CD14-positive monocyte (primary cell): ENCODE measurements at regions not wholly inside any gene's neighbourhood (a gene's known extent, or its start where the extent isn't known, plus 50 kb on each side); places are given as distances from the start of the nearest gene placed in this dataset.

Experiments used
- DNase-seq, 3 donors: peaks; one replicate each; pipeline ENCODE4 v3.0.0-alpha.2; 2011 to 2022
- H2AFZ ChIP-seq: 2 replicates; pipeline ENCODE4 v1.6.0; 2012; ENCODE audit warnings: mild to moderate bottlenecking, low read depth, low read length, inconsistent platforms; ENCODE audit not compliant: insufficient read depth, poor library complexity, severe bottlenecking
- H3K27ac ChIP-seq, 2 donors: 1 replicate in 1 of 2; 2 replicates in 1 of 2; pipeline ENCODE4 v1.5.1; 2012 to 2013; ENCODE audit warnings: low read length in 2 of 2, control low read depth in 1 of 2, inconsistent platforms in 1 of 2, low read depth in 1 of 2, mild to moderate bottlenecking in 1 of 2
- H3K27me3 ChIP-seq, 2 donors: one replicate each; pipeline versions ENCODE4 v1.6.0 to v1.6.1; 2011 to 2013; ENCODE audit warnings: low read length in 2 of 2; ENCODE audit not compliant: control insufficient read depth in 2 of 2, insufficient read depth in 2 of 2
- H3K36me3 ChIP-seq, 2 donors: replicated peaks in 1 of 2; 1 replicate in 1 of 2; 2 replicates in 1 of 2; pipeline versions ENCODE4 v1.5.1 to v1.6.1; 2012 to 2013; ENCODE audit warnings: low read length in 2 of 2, control low read depth in 1 of 2, inconsistent platforms in 1 of 2, mild to moderate bottlenecking in 1 of 2; ENCODE audit not compliant: insufficient read depth in 2 of 2, control insufficient read depth in 1 of 2
- H3K4me1 ChIP-seq, 2 donors: 1 replicate in 1 of 2; 2 replicates in 1 of 2; pipeline versions ENCODE4 v1.5.1 to v1.6.1; 2012 to 2013; ENCODE audit warnings: low read length in 2 of 2, control low read depth in 1 of 2, inconsistent platforms in 1 of 2, mild to moderate bottlenecking in 1 of 2, moderate library complexity in 1 of 2; ENCODE audit not compliant: insufficient read depth in 2 of 2, control insufficient read depth in 1 of 2
- H3K4me2 ChIP-seq: replicated peaks from 2 replicates; pipeline ENCODE3; 2012; ENCODE audit warnings: low read length, moderate library complexity, mild to moderate bottlenecking; ENCODE audit not compliant: poor library complexity, severe bottlenecking; ENCODE audit errors: extremely low read depth
- H3K4me3 ChIP-seq, 3 experiments: fragments of 200-600 bp in 1 of 3; sonication (generic) in 1 of 3; replicated peaks in 1 of 3; 1 replicate in 2 of 3; 2 replicates in 1 of 3; pipeline ENCODE4 v1.5.1; 2011 to 2013; ENCODE audit warnings: low read length in 3 of 3, mild to moderate bottlenecking in 3 of 3, control low read depth in 2 of 3, low read depth in 2 of 3, inconsistent platforms in 1 of 3, moderate library complexity in 1 of 3
- H3K79me2 ChIP-seq: 2 replicates; pipeline ENCODE4 v1.6.0; 2012; ENCODE audit warnings: mild to moderate bottlenecking, control low read depth, inconsistent platforms, low read length, moderate library complexity; ENCODE audit not compliant: insufficient read depth
- H3K9ac ChIP-seq: 2 replicates; pipeline ENCODE4 v1.6.0; 2017; ENCODE audit warnings: low read length, mild to moderate bottlenecking; ENCODE audit not compliant: insufficient read depth, poor library complexity, severe bottlenecking
- H3K9me3 ChIP-seq, 2 donors: replicated peaks in 1 of 2; 1 replicate in 1 of 2; 2 replicates in 1 of 2; pipeline versions ENCODE4 v1.5.1 to v1.6.1; 2012 to 2013; ENCODE audit warnings: low read length in 2 of 2, control low read depth in 1 of 2; ENCODE audit not compliant: control insufficient read depth in 1 of 2, insufficient read depth in 1 of 2
- H4K20me1 ChIP-seq: 2 replicates; pipeline ENCODE4 v1.6.0; 2012; ENCODE audit warnings: mild to moderate bottlenecking, low read length, control low read depth, moderate library complexity; ENCODE audit not compliant: insufficient read depth
- H3K27ac Mint-ChIP-seq, 7 donors: one replicate each; pipeline ENCODE4 v1.8.0; 2020; ENCODE audit warnings: mild to moderate bottlenecking in 7 of 7, mixed read lengths in 7 of 7, moderate library complexity in 6 of 7, inconsistent platforms in 2 of 7
- H3K27me3 Mint-ChIP-seq, 3 donors: one replicate each; pipeline ENCODE4 v1.8.0; 2021 to 2022; ENCODE audit warnings: low read depth in 3 of 3, mild to moderate bottlenecking in 3 of 3, mixed read lengths in 3 of 3, moderate library complexity in 3 of 3, inconsistent platforms in 1 of 3
- H3K36me3 Mint-ChIP-seq, 2 donors: one replicate each; pipeline ENCODE4 v1.8.0; 2020; ENCODE audit warnings: mixed read lengths in 2 of 2, inconsistent platforms in 1 of 2, mild to moderate bottlenecking in 1 of 2
- H3K4me1 Mint-ChIP-seq: one replicate; pipeline ENCODE4 v1.8.0; 2020; ENCODE audit warnings: mild to moderate bottlenecking, mixed read lengths
- H3K4me3 Mint-ChIP-seq, 2 donors: one replicate each; pipeline ENCODE4 v1.8.0; 2020; ENCODE audit warnings: mild to moderate bottlenecking in 2 of 2, mixed read lengths in 2 of 2, moderate library complexity in 1 of 2
- H3K9me3 Mint-ChIP-seq, 7 donors: one replicate each; pipeline ENCODE4 v1.8.0; 2020 to 2022; ENCODE audit warnings: mixed read lengths in 7 of 7, mild to moderate bottlenecking in 6 of 7, moderate library complexity in 6 of 7, inconsistent platforms in 2 of 7
- CTCF ChIP-seq: fragments of 200-600 bp; IDR thresholded peaks from one replicate; pipeline ENCODE4 v1.8.0; 2022; ENCODE audit warnings: antibody characterized with exemption, mild to moderate bottlenecking
- WGBS: methylation state at CpG from one replicate; pipeline ENCODE4 v1.1.5; 2013; ENCODE audit warnings: missing lambda C conversion rate; ENCODE audit not compliant: insufficient coverage; 5-methylcytosine and 5-hydroxymethylcytosine counted together
- intact Hi-C, 2 donors: fragments of 100-400 bp; cut with micrococcal nuclease; formaldehyde crosslinking; loops; one replicate each; pipeline versions ENCODE4 v1.15.0 to v1.15.1; 2023

DNA sequence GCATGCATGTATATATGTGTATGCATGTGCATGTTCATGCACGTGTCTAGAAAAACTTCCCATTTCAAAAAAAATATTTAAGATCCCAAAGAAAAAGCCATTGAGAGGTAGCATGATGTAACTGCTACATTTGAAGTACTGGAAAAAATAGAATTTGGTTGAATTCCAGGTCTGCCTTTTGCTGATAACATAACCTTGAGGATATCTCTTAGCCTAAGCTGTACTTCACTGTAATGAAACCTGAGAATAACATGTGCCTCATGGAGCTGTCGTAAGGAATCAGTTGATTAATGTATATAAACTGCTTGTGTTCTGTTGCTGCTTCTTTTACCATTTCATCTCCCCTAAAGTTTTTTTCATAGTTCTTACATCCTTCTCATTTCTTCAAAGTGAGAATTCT is 351.8 kb downstream of the GRIA2 start:
- Histone ChIP-seq H3K4me3 (no peak overlapping the region), H3K4me1 (no peaks in the 10 kb centered on the region), H3K79me2 (no peaks in the 10 kb centered on the region), H2AFZ (no peak overlapping the region), H4K20me1 (no peaks in the 10 kb centered on the region), H3K9me3 (peaks cover 0 to 7% of the 10 kb centered on the region in 2 donors), H3K4me2 (no peak overlapping the region), H3K9ac (no peak overlapping the region), H3K27ac (no peak overlapping the region), H3K27me3 (no peaks in the 10 kb centered on the region), H3K36me3 (no peaks in the 10 kb centered on the region)
- DNase-seq: no peak
- no peak overlapping the region for H3K27ac Mint-ChIP-seq
- H3K4me3 Mint-ChIP-seq: no peak overlapping the region
- intact Hi-C loops: no loop called here
- no peak for TF ChIP-seq CTCF
- no peaks in the 10 kb centered on the region for H3K4me1 Mint-ChIP-seq
- H3K9me3 Mint-ChIP-seq: peaks cover 0 to 4% (median 2%) of the 10 kb centered on the region in 7 donors
- H3K36me3 Mint-ChIP-seq: no peaks in the 10 kb centered on the region
- WGBS: no CpG with 5 or more reads among the region's 2 CpGs
- peaks cover 0 to 3% (median 0%) of the 10 kb centered on the region in 3 donors for H3K27me3 Mint-ChIP-seq

- no peak overlapping the region for H3K9ac ChIP-seq
- H4K20me1 ChIP-seq: no peaks in the 10 kb centered on the region
- no peak overlapping the region for H3K4me2 ChIP-seq
- no peak overlapping the region for H3K4me3 ChIP-seq
- DNase-seq: no peak
- Mint-ChIP-seq H3K27ac (no peak overlapping the region), H3K36me3 (no peaks in the 10 kb centered on the region), H3K4me3 (no peak overlapping the region), H3K27me3 (peaks cover 0 to 2% (median 0%) of the 10 kb centered on the region in 3 donors), H3K9me3 (peaks cover 0 to 2% (median 0%) of the 10 kb centered on the region in 7 donors), H3K4me1 (no peaks in the 10 kb centered on the region)
- H3K27ac ChIP-seq: no peak overlapping the region
- WGBS: 80% methylated on average over 1 of the region's 2 CpGs
- intact Hi-C loops: no loop called here
- no peak overlapping the region for H2AFZ ChIP-seq
- no peaks in the 10 kb centered on the region for H3K9me3 ChIP-seq
- no peaks in the 10 kb centered on the region for H3K36me3 ChIP-seq
- no peaks in the 10 kb centered on the region for H3K79me2 ChIP-seq
- H3K27me3 ChIP-seq: no peaks in the 10 kb centered on the region
- H3K4me1 ChIP-seq: no peaks in the 10 kb centered on the region
- no peak for TF ChIP-seq CTCF
Measured at GRCh38 chr4:157564771-157565170, 344.2 kb downstream of the GRIA2 start.
